ENCODE measurements at regions not wholly inside any gene's neighbourhood (a gene's known extent, or its start where the extent isn't known, plus 50 kb on each side); places are given as distances from the start of the nearest gene placed in this dataset.
A peak's percentile ranks its signal among the peaks of the same experiment; 100 is the strongest.

DNA sequence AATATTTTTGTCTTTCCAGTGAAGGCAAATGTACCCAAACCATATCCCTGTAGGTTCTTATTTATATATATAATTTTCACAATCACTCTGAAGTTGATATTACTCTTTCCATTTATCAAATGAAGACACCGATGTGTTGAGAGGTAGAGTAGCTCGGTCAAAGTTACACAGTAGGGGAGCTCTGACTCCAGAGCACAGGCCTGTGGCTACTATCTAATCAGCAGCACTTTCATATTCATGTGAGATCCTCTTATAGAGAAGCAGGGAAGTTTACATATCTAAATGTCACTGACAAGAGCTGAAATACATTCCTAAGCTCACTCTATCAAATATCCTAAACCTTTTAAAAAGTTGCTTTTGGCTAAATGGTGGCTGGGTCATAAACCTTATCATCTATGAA is 241.1 kb upstream of the B3GALT2 start:
- no peaks in the 10 kb centered on the region for H3K27me3 Mint-ChIP-seq (ENCODE audit: low read depth)
- no peak overlapping the region for H3K4me3 Mint-ChIP-seq
- H3K4me1 Mint-ChIP-seq (ENCODE audit: low read depth), result peaks cover 16% of the 10 kb centered on the region
- no peak overlapping the region for H3K27ac Mint-ChIP-seq
- H3K9me3 Mint-ChIP-seq, result peaks cover 26% of the 10 kb centered on the region
- DNase-seq (ENCODE audit: low spot score), result no peak
- H3K36me3 Mint-ChIP-seq (ENCODE audit: low read depth), result peaks cover 13% of the 10 kb centered on the region

DNA sequence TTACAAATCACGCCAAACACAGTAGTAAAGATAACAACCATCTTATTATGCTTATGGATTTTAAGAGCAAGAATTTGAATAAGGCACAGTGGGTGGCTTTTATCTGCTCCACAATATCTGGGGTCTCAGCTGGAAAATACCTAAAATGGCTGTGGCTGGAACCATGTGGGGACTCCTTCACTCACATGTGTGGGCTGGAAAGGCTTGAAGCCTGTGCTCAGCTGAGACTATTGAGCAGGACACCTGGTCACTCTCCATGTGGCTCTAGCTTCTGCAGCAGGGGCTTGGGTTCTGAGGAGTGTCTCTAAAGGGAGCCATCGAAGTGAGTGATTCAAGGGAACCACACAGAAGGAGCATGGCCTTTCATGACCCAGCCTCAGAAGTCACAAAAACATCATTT is 239.6 kb upstream of the B3GALT2 start:
- peaks cover 16% of the 10 kb centered on the region for H3K4me1 Mint-ChIP-seq (ENCODE audit: low read depth)
- no peak overlapping the region for H3K27ac Mint-ChIP-seq
- peaks cover 11% of the 10 kb centered on the region for H3K9me3 Mint-ChIP-seq
- no peak for DNase-seq (ENCODE audit: low spot score)
- H3K4me3 Mint-ChIP-seq, result no peak overlapping the region
- peaks cover 9% of the 10 kb centered on the region for H3K36me3 Mint-ChIP-seq (ENCODE audit: low read depth)
- no peaks in the 10 kb centered on the region for H3K27me3 Mint-ChIP-seq (ENCODE audit: low read depth)

DNA sequence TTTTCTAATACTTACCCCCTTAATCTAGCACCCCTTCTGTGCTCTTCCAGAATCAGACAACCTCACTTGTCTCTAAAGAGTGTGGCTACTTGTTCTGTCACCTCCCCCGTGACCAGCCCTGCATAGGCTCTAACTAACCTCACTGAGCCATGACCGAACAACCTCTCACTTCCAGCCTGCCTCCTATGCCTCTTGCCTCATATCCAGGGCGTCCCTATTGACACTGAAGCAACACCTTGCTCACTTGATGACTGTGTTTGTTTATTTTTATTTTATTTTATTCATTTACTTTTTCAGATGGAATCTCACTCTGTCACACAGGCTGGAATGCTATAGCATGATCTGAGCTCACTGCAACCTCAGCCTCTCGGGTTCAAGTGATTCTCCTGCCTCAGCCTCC is 235.1 kb upstream of the B3GALT2 start:
- H3K27me3 Mint-ChIP-seq (ENCODE audit: low read depth), result no peaks in the 10 kb centered on the region
- no peak for DNase-seq (ENCODE audit: low spot score)
- peaks cover 30% of the 10 kb centered on the region for H3K4me1 Mint-ChIP-seq (ENCODE audit: low read depth)
- H3K9me3 Mint-ChIP-seq, result peaks cover 3% of the 10 kb centered on the region
- no peak overlapping the region for H3K27ac Mint-ChIP-seq
- H3K4me3 Mint-ChIP-seq, result no peak overlapping the region
- peaks cover 7% of the 10 kb centered on the region for H3K36me3 Mint-ChIP-seq (ENCODE audit: low read depth)

DNA sequence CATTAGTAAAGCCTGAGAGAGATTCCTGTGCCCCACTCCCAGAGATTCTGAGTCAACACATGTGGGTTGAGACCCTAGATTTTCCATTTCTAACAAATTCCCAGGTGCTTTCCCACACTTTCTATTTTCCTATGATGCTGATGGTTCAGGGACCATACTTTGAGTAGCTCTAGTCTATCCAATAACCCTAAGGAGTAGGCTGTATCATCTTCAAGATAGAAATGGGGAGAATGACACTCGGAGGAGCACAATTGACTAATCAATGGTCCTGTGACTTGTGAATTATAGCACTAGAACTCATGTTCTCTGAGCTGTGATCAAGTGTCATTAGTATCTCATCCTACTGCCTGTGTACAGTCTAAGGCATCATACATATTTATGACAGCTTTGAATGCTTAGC is 232.9 kb upstream of the B3GALT2 start:
- Mint-ChIP-seq H3K4me1 (ENCODE audit: low read depth) (peaks cover 39% of the 10 kb centered on the region), H3K27ac (no peak overlapping the region), H3K9me3 (peaks cover 13% of the 10 kb centered on the region), H3K36me3 (ENCODE audit: low read depth) (peaks cover 15% of the 10 kb centered on the region), H3K4me3 (no peak overlapping the region), H3K27me3 (ENCODE audit: low read depth) (no peaks in the 10 kb centered on the region)
- DNase-seq (ENCODE audit: low spot score), result no peak

DNA sequence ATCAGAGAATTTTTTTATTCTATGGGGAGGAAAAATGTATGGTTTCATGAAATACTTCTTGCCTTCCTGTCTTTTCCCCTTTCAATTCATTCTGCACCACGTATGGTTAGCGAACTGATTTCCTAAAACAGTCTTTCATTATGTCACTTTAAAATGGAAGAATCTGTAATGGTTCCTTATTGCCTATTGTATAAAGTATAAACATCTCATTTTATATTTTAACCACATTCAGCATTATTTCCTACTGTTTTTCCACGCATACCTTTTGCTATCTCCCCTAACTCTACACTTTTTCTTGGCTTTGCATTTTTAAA is 232.3 kb upstream of the B3GALT2 start:
- Mint-ChIP-seq H3K4me3 (peak overlapping the region; percentile 68), H3K27ac (peak overlapping the region; percentile 71), H3K36me3 (ENCODE audit: low read depth) (peaks cover 15% of the 10 kb centered on the region), H3K4me1 (ENCODE audit: low read depth) (peaks cover 39% of the 10 kb centered on the region), H3K9me3 (peaks cover 14% of the 10 kb centered on the region), H3K27me3 (ENCODE audit: low read depth) (no peaks in the 10 kb centered on the region)
- no peak for DNase-seq (ENCODE audit: low spot score)

DNA sequence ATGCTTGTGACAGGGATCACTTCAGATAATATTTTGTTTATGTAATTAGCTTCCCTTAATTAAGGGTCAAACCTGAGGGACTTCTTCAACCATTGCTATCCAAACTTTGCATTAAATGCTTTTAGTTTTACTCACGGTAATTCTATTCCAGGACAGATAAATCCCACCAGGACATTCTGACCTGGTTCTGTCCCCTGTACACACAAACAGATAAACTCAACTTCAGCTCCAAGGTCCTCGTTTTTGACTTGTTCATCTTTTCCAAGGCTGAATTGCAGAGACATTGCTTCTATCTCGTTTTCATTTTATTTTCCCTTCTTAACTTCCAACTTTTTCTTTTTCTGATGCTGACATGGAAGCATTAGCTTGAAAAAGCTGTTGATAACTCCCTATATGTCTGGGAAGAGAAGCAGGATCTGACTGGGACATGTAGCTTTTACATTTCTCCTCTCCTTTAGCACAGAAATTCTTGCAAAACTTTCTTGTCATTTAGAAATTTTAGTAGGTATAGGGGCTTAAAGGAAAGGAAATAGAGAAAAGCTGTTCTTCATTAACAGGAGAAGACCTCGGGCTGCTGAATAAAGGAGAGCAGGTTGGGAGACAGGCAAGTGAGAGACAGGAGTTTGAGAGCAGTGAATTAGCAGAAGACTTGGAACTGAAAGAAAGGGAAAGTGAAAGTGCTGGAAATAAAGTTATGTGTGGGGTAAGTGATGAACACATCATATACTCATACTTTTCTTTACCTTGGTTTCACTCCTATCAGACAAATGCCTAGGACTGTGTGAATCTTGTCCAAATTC is 231.7 kb upstream of the B3GALT2 start:
- DNase-seq (ENCODE audit: low spot score), result no peak

DNA sequence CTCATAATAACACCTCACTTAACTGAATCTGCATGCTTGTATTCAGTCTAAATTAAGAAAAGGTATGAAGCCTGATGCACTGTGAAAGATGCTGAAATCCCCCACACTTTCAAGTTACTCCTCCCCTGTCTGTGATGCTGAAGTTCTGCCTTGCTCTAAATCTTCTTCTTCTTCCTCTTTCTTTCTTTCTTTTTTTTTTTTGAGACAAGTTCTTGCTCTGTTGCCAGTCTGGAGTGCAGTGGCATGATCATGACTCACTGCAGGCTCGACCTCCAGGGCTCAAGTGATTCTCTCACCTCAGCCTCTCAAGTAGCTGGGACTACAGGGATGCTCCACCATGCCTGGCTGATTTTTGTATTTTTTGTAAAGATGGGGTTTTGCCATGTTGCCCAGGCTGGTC is 231.0 kb upstream of the B3GALT2 start:
- Mint-ChIP-seq H3K9me3 (peaks cover 16% of the 10 kb centered on the region), H3K27ac (peak overlapping the region; percentile 46), H3K4me3 (peak overlapping the region; percentile 41), H3K36me3 (ENCODE audit: low read depth) (peaks cover 22% of the 10 kb centered on the region), H3K27me3 (ENCODE audit: low read depth) (no peaks in the 10 kb centered on the region), H3K4me1 (ENCODE audit: low read depth) (peaks cover 44% of the 10 kb centered on the region)
- DNase-seq (ENCODE audit: low spot score), result no peak

More for the DNA sequence above, 231.7 kb upstream of the B3GALT2 start:
- Mint-ChIP-seq H3K27ac (peak overlapping the region; percentile 71), H3K4me1 (ENCODE audit: low read depth) (peaks cover 42% of the 10 kb centered on the region), H3K9me3 (peaks cover 14% of the 10 kb centered on the region), H3K27me3 (ENCODE audit: low read depth) (no peaks in the 10 kb centered on the region), H3K36me3 (ENCODE audit: low read depth) (peaks cover 19% of the 10 kb centered on the region), H3K4me3 (peak overlapping the region; percentile 68)

DNA sequence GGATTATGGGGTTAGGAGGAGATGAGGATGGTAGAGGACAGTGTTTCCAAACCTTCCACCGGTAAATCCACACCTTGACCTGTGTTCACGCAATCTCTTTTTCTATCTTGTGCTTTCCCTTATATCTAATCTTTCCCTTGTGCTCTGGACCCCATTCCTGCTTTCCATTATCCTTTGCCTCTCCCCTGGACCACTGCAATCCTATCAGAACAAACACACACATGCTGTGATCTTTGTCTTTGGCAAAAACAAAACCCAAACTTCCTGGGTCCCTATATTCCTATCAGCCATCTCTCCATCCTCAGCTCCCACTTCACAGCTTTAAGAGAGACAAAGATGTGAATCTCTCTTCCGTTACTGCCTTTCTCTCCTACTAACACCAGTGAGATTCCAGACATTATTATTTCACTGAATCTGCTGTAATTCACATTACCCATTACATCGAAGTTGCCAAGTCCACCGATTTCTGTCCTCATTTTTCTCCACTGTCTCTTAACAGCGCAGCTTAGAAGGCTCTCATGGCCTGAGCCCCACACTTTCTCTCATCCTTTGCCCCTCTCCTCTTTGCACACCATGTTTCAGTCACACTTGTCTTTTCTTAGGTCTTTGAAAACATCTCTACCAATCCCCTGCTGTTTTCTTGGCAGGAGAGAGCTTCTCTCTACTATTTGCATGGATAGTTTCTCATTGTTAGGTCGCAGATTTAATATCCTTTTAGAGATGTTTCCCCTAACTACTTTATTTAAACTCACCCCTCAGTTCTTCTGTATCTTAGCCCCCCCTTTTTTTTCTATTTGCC is 230.0 kb upstream of the B3GALT2 start:
- Mint-ChIP-seq H3K4me1 (ENCODE audit: low read depth) (peaks cover 53% of the 10 kb centered on the region), H3K36me3 (ENCODE audit: low read depth) (peaks cover 22% of the 10 kb centered on the region), H3K9me3 (peaks cover 16% of the 10 kb centered on the region), H3K27ac (no peak overlapping the region), H3K4me3 (no peak overlapping the region), H3K27me3 (ENCODE audit: low read depth) (no peaks in the 10 kb centered on the region)
- no peak for DNase-seq (ENCODE audit: low spot score)

DNA sequence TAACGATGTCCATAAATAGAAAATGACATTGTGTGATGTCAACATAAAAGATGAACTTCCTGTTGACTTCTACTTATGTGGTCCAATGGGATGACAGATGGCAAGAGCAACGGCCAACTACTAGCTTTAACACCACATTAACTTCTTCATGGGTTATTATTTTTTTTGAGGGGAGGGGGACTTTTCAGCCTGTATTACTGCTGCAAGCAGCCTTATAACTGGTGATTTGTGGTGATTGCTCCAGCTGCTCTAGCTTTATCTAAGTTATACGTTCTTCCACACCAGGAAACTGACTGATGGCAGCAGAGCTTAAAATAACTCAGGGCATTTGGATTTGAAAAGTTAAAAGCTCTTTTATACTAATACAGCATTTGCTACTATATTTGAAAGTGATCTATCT is 228.8 kb upstream of the B3GALT2 start:
- peaks cover 17% of the 10 kb centered on the region for H3K9me3 Mint-ChIP-seq
- no peaks in the 10 kb centered on the region for H3K27me3 Mint-ChIP-seq (ENCODE audit: low read depth)
- peaks cover 22% of the 10 kb centered on the region for H3K36me3 Mint-ChIP-seq (ENCODE audit: low read depth)
- peaks cover 54% of the 10 kb centered on the region for H3K4me1 Mint-ChIP-seq (ENCODE audit: low read depth)
- DNase-seq (ENCODE audit: low spot score), result no peak
- no peak overlapping the region for H3K4me3 Mint-ChIP-seq
- H3K27ac Mint-ChIP-seq, result no peak overlapping the region

DNA sequence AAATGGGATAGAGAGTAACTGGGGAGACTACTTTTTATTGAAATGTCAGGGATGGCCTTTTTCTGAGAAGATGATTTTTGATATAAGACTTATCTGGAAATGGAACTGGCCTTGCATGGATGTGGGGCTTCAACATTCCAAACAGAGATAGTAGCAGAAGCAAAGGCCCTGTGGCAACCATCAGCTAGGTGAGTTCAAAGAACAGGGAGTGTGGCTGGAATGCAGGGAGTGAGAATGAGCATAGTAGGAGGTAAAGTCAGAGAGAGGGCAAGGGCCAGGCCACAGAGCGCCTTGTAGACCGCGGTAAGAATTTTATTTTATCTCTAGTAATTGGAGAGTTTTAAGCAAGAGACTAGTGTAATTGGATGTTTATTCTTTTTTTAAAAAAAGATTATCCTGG is 227.0 kb upstream of the B3GALT2 start:
- Mint-ChIP-seq H3K27ac (peak overlapping the region; percentile 41), H3K27me3 (ENCODE audit: low read depth) (no peaks in the 10 kb centered on the region), H3K4me1 (ENCODE audit: low read depth) (peaks cover 51% of the 10 kb centered on the region), H3K36me3 (ENCODE audit: low read depth) (peaks cover 32% of the 10 kb centered on the region), H3K4me3 (no peak overlapping the region), H3K9me3 (peaks cover 24% of the 10 kb centered on the region)
- DNase-seq (ENCODE audit: low spot score), result no peak

DNA sequence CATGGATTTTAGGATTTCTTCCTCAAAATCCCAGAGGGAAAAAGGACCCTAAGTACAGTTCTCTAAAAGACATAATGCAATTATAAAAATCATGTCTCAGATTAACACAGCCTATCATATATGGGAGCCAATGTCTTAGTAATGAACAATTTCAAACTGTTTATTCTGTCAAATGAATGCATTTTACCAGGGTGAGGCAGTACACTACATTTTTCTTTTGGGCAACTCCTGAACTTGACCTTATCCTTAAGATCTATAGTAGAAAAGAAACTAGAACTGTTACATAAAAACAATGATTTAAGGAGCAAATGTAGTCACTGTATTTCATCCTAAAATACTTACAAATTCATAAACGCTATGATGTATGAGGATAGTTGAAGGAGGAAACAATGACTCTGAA is 226.3 kb upstream of the B3GALT2 start:
- peak overlapping the region; percentile 53 for H3K4me3 Mint-ChIP-seq
- H3K36me3 Mint-ChIP-seq (ENCODE audit: low read depth), result peaks cover 32% of the 10 kb centered on the region
- H3K4me1 Mint-ChIP-seq (ENCODE audit: low read depth), result peaks cover 44% of the 10 kb centered on the region
- no peaks in the 10 kb centered on the region for H3K27me3 Mint-ChIP-seq (ENCODE audit: low read depth)
- H3K27ac Mint-ChIP-seq, result peak overlapping the region; percentile 86
- peaks cover 26% of the 10 kb centered on the region for H3K9me3 Mint-ChIP-seq
- no peak for DNase-seq (ENCODE audit: low spot score)

DNA sequence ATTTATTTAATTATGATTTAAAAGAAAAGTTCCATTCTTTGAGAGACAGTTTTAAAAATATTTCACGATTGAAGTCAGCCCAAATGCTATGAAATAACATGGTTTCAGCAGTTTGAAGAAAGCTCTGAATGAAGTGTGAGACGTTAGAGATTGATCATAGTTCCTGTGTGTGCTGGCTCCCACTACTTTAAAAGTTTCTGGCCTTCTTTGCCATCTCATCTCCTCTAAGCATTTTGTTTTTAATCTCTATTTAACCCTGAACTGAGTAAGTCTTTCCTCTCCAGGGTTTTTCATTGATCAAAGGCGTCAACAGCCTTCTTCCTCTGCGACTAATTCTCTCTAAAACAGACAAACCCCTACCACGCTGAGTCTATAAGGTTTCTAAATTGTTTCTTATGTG is 225.3 kb upstream of the B3GALT2 start:
- peak overlapping the region; percentile 53 for H3K4me3 Mint-ChIP-seq
- peak overlapping the region; percentile 86 for H3K27ac Mint-ChIP-seq
- H3K9me3 Mint-ChIP-seq, result peaks cover 26% of the 10 kb centered on the region
- DNase-seq (ENCODE audit: low spot score), result peak; percentile 10
- peaks cover 45% of the 10 kb centered on the region for H3K4me1 Mint-ChIP-seq (ENCODE audit: low read depth)
- no peaks in the 10 kb centered on the region for H3K27me3 Mint-ChIP-seq (ENCODE audit: low read depth)
- peaks cover 32% of the 10 kb centered on the region for H3K36me3 Mint-ChIP-seq (ENCODE audit: low read depth)

DNA sequence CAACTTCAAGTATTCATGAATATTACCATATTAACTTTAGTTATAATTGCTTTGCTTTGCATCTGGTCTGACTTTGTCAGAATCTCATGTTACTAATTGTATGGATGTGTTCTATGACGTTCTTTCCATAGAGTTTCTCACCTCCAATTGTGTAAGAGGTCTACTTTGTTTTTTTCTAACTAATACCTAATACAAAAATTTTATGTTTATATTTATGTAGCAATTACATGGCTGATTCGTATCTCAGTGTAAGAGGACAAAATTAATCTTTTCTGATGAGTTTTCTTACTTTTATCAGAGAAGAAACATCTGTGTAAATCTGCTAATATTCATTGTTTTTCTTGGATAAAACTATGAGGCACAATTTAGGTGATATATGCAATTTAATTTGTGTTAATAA is 224.8 kb upstream of the B3GALT2 start:
- H3K27me3 Mint-ChIP-seq (ENCODE audit: low read depth), result no peaks in the 10 kb centered on the region
- H3K27ac Mint-ChIP-seq, result no peak overlapping the region
- peaks cover 26% of the 10 kb centered on the region for H3K9me3 Mint-ChIP-seq

DNA sequence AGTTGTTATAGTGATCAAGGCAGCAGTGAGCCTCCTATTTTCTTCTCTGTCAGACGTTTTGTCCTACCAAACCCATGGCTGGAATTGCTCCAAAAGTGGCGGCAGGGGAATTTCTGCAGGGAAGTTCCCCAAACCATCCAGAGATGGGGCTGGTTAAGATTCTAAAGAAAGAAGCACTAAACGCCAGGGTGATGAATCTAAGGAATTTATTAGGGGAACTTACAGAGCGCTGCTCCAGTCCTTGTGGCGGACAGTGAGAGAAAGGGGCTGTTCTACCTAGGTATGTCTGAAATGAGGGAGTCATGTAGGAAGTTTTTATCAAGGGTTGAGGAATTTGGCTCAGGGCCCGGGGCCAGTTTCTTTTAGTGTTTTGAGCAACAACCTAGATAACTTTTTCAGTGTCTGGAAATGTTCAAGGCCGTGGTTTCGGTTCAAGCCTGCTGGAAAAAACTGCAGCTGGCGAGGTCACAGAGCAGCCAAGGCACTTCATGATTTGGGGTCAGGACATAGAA is 222.4 kb upstream of the B3GALT2 start:
- H3K9me3 Mint-ChIP-seq, result peaks cover 18% of the 10 kb centered on the region
- H3K36me3 Mint-ChIP-seq (ENCODE audit: low read depth), result peaks cover 23% of the 10 kb centered on the region
- H3K27me3 Mint-ChIP-seq (ENCODE audit: low read depth), result no peaks in the 10 kb centered on the region
- H3K4me1 Mint-ChIP-seq (ENCODE audit: low read depth), result peaks cover 37% of the 10 kb centered on the region
- no peak overlapping the region for H3K27ac Mint-ChIP-seq
- no peak for DNase-seq (ENCODE audit: low spot score)
- no peak overlapping the region for H3K4me3 Mint-ChIP-seq

More for the DNA sequence above, 224.8 kb upstream of the B3GALT2 start:
- no peak overlapping the region for H3K4me3 Mint-ChIP-seq
- DNase-seq (ENCODE audit: low spot score), result no peak
- H3K36me3 Mint-ChIP-seq (ENCODE audit: low read depth), result peaks cover 28% of the 10 kb centered on the region
- peaks cover 43% of the 10 kb centered on the region for H3K4me1 Mint-ChIP-seq (ENCODE audit: low read depth)
